ENCODE measurements at regions not wholly inside any gene's neighbourhood (a gene's known extent, or its start where the extent isn't known, plus 50 kb on each side); places are given as distances from the start of the nearest gene placed in this dataset.

DNA sequence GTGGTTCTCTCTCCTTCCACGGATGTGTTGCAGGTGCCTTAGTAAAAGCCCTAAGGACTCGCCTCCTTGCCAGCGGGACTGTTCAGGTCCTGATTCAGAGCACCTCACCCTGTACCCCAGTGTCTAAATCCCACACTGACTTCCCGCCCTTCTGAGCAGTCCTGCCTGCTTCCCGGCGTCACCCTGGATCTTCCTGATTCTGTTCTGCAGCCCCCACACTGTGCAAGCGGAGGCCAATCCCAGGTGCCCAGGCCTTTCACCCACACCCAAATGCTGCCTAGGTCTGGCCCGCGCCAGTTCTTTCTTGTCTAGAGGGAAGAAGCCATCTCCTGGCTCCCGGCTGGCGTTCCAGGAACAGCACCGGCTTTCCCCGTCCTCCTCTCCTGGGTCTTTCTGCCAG lies 95.9 kb upstream of the GALNT2 start:
- TF ChIP-seq, protein P1, sequence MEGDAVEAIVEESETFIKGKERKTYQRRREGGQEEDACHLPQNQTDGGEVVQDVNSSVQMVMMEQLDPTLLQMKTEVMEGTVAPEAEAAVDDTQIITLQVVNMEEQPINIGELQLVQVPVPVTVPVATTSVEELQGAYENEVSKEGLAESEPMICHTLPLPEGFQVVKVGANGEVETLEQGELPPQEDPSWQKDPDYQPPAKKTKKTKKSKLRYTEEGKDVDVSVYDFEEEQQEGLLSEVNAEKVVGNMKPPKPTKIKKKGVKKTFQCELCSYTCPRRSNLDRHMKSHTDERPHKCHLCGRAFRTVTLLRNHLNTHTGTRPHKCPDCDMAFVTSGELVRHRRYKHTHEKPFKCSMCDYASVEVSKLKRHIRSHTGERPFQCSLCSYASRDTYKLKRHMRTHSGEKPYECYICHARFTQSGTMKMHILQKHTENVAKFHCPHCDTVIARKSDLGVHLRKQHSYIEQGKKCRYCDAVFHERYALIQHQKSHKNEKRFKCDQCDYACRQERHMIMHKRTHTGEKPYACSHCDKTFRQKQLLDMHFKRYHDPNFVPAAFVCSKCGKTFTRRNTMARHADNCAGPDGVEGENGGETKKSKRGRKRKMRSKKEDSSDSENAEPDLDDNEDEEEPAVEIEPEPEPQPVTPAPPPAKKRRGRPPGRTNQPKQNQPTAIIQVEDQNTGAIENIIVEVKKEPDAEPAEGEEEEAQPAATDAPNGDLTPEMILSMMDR (optimal IDR thresholded peaks at IDR 0.05 in 1 of 3, IDR thresholded peaks at IDR 0.05 in 1 of 3, conservative IDR thresholded peaks at IDR 0.05 in 1 of 3; ENCODE audit: extremely low read depth in 1 of 3, insufficient read depth in 2 of 3, low read length in 3 of 3) = no peak
- no peak for TF ChIP-seq EZH2 (IDR thresholded peaks at IDR 0.05; ENCODE audit: low read length)

All from keratinocyte (primary cell).